HT1080 (cell line): ENCODE measurements at regions not wholly inside any gene's neighbourhood (a gene's known extent, or its start where the extent isn't known, plus 50 kb on each side); places are given as distances from the start of the nearest gene placed in this dataset.

ENCODE experiments used
- DNase-seq: peaks from one replicate; pipeline ENCODE4 v3.0.0-alpha.2; 2015; ENCODE audit warnings: low read depth

GRCh38 chr3:148208975-148209374 lies 488.7 kb upstream of the AGTR1 start:
- DNase-seq, result no peak

GRCh38 chr3:148211725-148212124 lies 486.0 kb upstream of the AGTR1 start:
- DNase-seq, result peak; percentile 57

- DNase-seq, result no peak
Observed at GRCh38 chr3:148214705-148215104, 483.0 kb upstream of the AGTR1 start.

GRCh38 chr3:148217317-148217716 lies 480.4 kb upstream of the AGTR1 start:
- DNase-seq, result no peak

- DNase-seq, result no peak
Observed at GRCh38 chr3:148218222-148218621, 479.5 kb upstream of the AGTR1 start.

GRCh38 chr3:148219999-148220398 lies 477.7 kb upstream of the AGTR1 start:
- no peak for DNase-seq

- no peak for DNase-seq
Observed at GRCh38 chr3:148221303-148221702, 476.4 kb upstream of the AGTR1 start.

- DNase-seq, result no peak
Observed at GRCh38 chr3:148223266-148223665, 474.4 kb upstream of the AGTR1 start.

- DNase-seq, result no peak
Observed at GRCh38 chr3:148226246-148226645, 471.5 kb upstream of the AGTR1 start.

GRCh38 chr3:148227534-148227933 lies 470.2 kb upstream of the AGTR1 start:
- DNase-seq, result no peak

GRCh38 chr3:148229107-148229506 lies 468.6 kb upstream of the AGTR1 start:
- DNase-seq, result peak; percentile 51

- DNase-seq, result peak; percentile 67
Observed at GRCh38 chr3:148230473-148230872, 467.2 kb upstream of the AGTR1 start.

- no peak for DNase-seq
Observed at GRCh38 chr3:148232389-148232788, 465.3 kb upstream of the AGTR1 start.

- peak; percentile 77 for DNase-seq
Observed at GRCh38 chr3:148233403-148233802, 464.3 kb upstream of the AGTR1 start.

GRCh38 chr3:148234536-148234935 lies 463.2 kb upstream of the AGTR1 start:
- no peak for DNase-seq

GRCh38 chr3:148235566-148235965 lies 462.1 kb upstream of the AGTR1 start:
- no peak for DNase-seq

GRCh38 chr3:148238421-148238821 lies 459.3 kb upstream of the AGTR1 start:
- DNase-seq, result no peak

- no peak for DNase-seq
Observed at GRCh38 chr3:148240351-148240750, 457.4 kb upstream of the AGTR1 start.

- DNase-seq, result no peak
Observed at GRCh38 chr3:148243609-148244008, 454.1 kb upstream of the AGTR1 start.

GRCh38 chr3:148246291-148246923 lies 451.3 kb upstream of the AGTR1 start:
- no peak for DNase-seq

- DNase-seq, result no peak
Observed at GRCh38 chr3:148253713-148254112, 444.0 kb upstream of the AGTR1 start.

- no peak for DNase-seq
Observed at GRCh38 chr3:148254402-148254801, 443.3 kb upstream of the AGTR1 start.

GRCh38 chr3:148255981-148256969 lies 441.4 kb upstream of the AGTR1 start:
- no peak for DNase-seq
